ENCODE measurements at regions not wholly inside any gene's neighbourhood (a gene's known extent, or its start where the extent isn't known, plus 50 kb on each side); places are given as distances from the start of the nearest gene placed in this dataset.
"Not testable (repeated sequence)": the region's sequence is repeated elsewhere in the genome, so short reads cannot be mapped to it uniquely, and the experiment has no call there.

DNA sequence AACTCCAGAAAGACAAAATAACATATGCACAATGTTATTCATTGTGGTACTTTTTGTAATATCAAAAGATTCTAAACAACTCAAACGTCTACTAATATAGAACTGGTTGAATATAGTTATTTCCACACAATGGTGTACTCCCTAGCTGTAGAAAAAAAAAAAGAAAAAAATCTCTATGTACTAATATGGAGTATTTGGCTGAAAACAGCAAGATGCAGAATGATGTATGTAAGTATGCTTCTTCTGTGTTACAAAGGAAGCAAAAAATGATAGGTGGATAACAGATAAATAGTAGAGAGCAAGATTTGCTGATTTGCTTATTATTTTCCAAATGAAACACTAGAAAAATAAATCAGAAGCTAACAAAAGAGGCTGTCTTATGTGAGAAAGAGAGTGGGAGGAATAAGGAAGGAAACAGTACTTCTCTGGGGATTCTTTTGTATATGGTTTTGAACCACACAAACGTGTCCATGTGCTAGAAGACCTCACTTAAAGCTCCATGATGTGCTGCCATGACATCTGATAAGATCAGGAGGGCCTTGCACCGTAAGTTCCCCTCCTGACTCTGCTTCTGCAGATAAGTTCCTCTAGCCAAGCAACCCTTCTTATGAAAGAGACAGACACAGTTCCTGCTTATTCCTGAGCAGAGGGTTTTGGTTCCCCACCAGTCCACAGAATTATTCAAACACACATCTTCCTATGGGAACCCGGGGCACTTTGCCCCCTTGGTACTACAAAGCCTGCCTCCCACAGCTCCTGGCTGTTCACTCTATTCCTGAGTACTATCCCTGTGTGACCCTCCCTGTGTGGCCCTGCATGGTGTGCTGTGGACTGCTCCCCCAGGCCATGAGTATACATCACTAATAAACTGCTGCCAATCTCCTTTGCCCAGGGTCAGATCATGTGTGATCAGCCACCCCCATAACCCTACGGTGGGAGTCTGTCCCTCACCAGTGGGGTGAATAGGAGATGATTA is 159.1 kb downstream of the CCDC71L start:
- no peak for DNase-seq (ENCODE audit: low read depth)
- TF ChIP-seq, protein P1, sequence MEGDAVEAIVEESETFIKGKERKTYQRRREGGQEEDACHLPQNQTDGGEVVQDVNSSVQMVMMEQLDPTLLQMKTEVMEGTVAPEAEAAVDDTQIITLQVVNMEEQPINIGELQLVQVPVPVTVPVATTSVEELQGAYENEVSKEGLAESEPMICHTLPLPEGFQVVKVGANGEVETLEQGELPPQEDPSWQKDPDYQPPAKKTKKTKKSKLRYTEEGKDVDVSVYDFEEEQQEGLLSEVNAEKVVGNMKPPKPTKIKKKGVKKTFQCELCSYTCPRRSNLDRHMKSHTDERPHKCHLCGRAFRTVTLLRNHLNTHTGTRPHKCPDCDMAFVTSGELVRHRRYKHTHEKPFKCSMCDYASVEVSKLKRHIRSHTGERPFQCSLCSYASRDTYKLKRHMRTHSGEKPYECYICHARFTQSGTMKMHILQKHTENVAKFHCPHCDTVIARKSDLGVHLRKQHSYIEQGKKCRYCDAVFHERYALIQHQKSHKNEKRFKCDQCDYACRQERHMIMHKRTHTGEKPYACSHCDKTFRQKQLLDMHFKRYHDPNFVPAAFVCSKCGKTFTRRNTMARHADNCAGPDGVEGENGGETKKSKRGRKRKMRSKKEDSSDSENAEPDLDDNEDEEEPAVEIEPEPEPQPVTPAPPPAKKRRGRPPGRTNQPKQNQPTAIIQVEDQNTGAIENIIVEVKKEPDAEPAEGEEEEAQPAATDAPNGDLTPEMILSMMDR (IDR thresholded peaks at IDR 0.05; ENCODE audit: insufficient read depth, low read depth, low read length): no peak
- H3K4me3 ChIP-seq (ENCODE audit: low read depth, low read length): no peak overlapping the region

DNA sequence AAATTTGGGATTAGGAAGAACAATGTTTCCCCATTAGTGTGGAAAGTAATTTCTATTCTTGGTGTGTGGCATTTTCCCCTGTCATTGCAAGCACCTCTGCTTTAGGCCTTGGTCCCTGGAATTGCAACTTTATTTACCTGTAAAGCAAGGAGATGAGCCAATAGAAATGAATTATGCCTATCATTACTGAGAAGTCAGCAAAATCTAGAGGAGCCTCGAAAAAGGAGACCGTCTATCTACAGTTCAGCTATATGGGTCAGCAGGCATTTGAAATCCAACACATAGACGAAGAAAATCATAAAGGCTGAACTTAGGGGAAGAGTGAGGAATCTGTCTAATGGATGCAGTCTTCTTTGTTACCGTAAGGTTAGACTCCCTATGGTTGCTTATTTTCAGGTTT is 161.1 kb downstream of the CCDC71L start:
- TF ChIP-seq, protein P1 (IDR thresholded peaks at IDR 0.05; ENCODE audit: insufficient read depth, low read depth, low read length): no peak
- no peak for DNase-seq (ENCODE audit: low read depth)
- no peak overlapping the region for H3K4me3 ChIP-seq (ENCODE audit: low read depth, low read length)

DNA sequence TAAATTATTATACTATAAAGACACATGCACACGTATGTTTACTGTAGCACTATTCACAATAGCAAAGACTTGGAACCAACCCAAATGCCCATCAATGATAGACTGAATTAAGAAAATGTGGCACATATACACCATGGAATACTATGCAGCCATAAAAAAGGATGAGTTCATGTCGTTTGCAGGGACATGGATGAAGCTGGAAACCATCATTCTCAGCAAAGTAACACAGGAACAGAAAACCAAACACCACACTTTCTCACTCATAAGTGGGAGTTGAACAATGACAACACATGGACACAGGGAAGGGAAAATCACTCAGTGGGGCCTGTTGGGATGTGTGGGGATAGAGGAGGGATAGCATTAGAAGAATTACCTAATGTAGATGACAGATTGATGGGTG is 163.0 kb downstream of the CCDC71L start:
- H3K4me3 ChIP-seq (ENCODE audit: low read depth, low read length); DNase-seq (ENCODE audit: low read depth): not testable (repeated sequence)

DNA sequence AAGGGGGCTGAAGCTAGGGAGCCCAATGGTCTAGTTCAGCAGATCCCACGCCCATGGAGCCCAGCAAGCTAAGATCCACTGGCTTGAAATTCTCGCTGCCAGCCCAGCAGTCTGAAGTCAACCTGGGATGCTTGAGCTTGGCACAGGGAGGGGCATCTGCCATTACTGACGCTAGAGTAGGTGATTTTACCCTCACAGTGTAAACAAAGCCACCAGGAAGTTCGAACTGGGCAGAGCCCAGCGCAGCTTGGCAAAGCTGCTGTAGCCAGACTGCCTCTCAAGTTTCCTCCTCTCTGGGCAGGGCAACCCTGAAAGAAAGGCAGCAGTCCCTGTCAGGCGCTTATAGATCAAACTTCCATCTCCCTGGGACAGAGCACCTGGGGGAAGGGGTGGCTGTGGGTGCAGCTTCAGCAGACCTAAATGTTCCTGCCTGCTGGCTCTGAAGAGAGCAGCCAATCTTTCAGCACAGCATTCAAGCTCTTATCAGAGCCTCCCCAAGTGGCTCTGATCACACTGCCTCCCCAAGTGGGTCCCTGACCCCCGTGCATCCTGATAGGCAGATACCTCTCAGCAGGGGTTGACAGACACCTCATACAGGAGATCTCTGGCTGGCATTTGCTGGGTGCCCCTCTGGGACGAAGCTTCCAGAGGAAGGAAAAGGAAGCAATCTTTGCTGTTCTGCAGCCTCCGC is 167.8 kb downstream of the CCDC71L start:
- no peak overlapping the region for H3K4me3 ChIP-seq (ENCODE audit: low read depth, low read length)
- TF ChIP-seq, protein P1 (IDR thresholded peaks at IDR 0.05; ENCODE audit: insufficient read depth, low read depth, low read length): no peak
- DNase-seq (ENCODE audit: low read depth): no peak

DNA sequence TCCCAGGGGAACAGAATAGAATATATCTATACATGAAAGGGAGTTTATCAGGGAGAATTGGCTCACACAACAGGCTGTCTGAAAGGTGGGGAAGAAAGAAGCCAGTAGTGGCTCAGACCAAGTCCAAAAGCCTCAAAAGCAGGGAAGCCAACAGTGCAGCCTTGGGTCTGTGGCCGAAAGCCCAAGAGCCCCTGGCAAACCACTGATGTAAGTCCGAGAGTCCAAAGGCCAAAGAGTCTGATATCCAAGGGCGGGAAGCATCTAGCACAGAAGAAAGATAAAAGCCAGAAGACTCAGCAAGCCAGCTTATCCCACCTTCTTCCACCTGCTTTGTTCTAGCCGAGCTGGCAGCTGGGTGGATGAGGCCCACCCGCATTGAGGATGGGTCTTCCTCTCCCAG is 172.5 kb downstream of the CCDC71L start:
- DNase-seq (ENCODE audit: low read depth): no peak
- no peak overlapping the region for H3K4me3 ChIP-seq (ENCODE audit: low read depth, low read length)
- TF ChIP-seq, protein P1 (IDR thresholded peaks at IDR 0.05; ENCODE audit: insufficient read depth, low read depth, low read length): no peak

DNA sequence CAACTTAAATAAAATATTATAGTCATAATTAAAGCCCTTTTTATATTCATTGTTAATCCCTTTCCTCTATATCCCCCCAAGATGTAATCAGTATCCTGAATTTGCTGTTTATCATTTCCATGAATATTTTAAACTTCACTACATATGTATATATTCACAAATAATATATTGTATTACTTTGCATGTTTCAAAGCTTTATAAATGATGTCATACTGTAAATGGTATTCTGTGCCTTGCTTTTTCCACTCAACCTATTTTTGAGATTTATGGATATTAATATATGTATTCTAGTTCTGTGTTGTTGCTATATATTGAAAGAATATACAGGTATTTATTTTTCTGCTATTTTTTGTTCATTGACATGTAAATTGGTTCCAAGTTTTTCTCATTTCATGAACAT is 173.1 kb downstream of the CCDC71L start:
- H3K4me3 ChIP-seq (ENCODE audit: low read depth, low read length): no peak overlapping the region
- DNase-seq (ENCODE audit: low read depth): no peak
- TF ChIP-seq, protein P1 (IDR thresholded peaks at IDR 0.05; ENCODE audit: insufficient read depth, low read depth, low read length): no peak

DNA sequence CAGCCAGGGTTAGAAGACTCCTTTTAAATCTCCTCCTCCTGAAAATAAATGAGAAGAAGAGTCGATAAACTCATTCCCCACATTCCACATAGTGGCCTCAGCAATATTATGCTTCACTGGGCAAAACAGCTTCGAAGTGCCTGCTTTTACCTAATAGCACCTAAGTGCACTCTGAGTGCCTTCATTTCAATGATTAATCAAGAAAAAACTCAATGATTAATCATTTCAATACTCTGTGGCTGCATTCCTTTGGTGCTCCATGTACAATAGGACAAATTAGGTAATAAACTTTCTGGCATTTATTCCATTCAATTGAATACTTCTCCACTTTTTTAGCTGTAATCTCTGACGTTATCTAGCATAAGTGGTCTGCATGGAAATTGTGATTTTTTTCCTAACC is 174.6 kb downstream of the CCDC71L start:
- TF ChIP-seq, protein P1 (IDR thresholded peaks at IDR 0.05; ENCODE audit: insufficient read depth, low read depth, low read length): no peak
- no peak overlapping the region for H3K4me3 ChIP-seq (ENCODE audit: low read depth, low read length)
- DNase-seq (ENCODE audit: low read depth): no peak

All from fibroblast of villous mesenchyme (primary cell).